Left lung (tissue), 4 donors: ENCODE measurements at regions not wholly inside any gene's neighbourhood (a gene's known extent, or its start where the extent isn't known, plus 50 kb on each side); places are given as distances from the start of the nearest gene placed in this dataset.
"Not testable (repeated sequence)": the region's sequence is repeated elsewhere in the genome, so short reads cannot be mapped to it uniquely, and the experiment has no call there.

ENCODE experiments used
- ATAC-seq: fragments of 200-7000 bp; cut with Tn5 transposase; one replicate; pipeline ENCODE4 v1.9.1; 2020; ENCODE audit warnings: moderate library complexity
- DNase-seq, 4 donors: peaks; one replicate each; pipeline ENCODE4 v3.0.0-alpha.2; 2013 to 2020
- H3K27ac ChIP-seq, 2 donors: fragments of 200-600 bp; sonication (generic) in 1 of 2; one replicate each; pipeline versions ENCODE4 v1.5.0 to v1.8.0; 2020 to 2021
- H3K27me3 ChIP-seq, 2 donors: fragments of 200-600 bp; sonication (generic) in 1 of 2; one replicate each; pipeline versions ENCODE4 v1.5.0 to v1.8.0; 2020 to 2021
- H3K36me3 ChIP-seq, 2 donors: fragments of 200-600 bp; sonication (generic) in 1 of 2; one replicate each; pipeline versions ENCODE4 v1.5.0 to v1.8.0; 2020 to 2021
- H3K4me1 ChIP-seq, 2 donors: fragments of 200-600 bp; one replicate each; pipeline ENCODE4 v1.8.0; 2021
- H3K4me3 ChIP-seq, 2 donors: fragments of 200-600 bp; sonication (generic) in 1 of 2; one replicate each; pipeline versions ENCODE4 v1.5.0 to v1.8.0; 2020 to 2021; ENCODE audit warnings: mild to moderate bottlenecking in 1 of 2
- H3K9me3 ChIP-seq, 2 donors: fragments of 200-600 bp; sonication (generic) in 1 of 2; one replicate each; pipeline versions ENCODE4 v1.5.0 to v1.8.0; 2020 to 2021
- intact Hi-C, 2 donors: fragments of 100-400 bp; cut with DNase I; formaldehyde crosslinking; loops; one replicate each; pipeline versions ENCODE4 v1.11.2 to v1.14.2; 2022
- TF ChIP-seq, protein P1 (sequence below), 2 donors: fragments of 200-600 bp; sonication (generic) in 1 of 2; IDR thresholded peaks; one replicate each; pipeline versions ENCODE4 v1.5.0 to v1.8.0; 2021; ENCODE audit warnings: antibody characterized with exemption in 2 of 2
- donor health status: DM: no; HTN: yes; CAD: no.
- donor health status: DM: no; HTN: no; CAD: no.

DNA sequence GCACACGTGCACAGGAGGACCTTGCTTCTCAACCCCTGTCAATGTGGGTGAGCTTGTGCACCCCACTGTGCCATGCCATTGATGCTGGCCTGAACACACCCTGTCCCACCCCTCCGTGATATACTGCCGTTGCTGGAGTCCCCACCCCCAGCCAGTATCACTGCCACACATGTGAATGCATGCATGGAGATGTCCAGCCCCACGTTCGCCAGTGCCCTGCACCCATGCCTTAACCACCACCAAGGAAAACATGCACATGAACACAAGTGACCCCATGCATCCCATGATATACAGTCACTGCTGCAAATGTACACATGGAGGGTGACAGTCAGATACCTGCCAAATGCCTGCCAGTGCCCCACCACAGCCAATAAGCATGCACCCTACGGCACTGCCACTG is 692.5 kb upstream of the ZWINT start:
- no peak overlapping the region for H3K4me3 ChIP-seq
- no peaks in the 10 kb centered on the region for H3K4me1 ChIP-seq
- ATAC-seq (no peak), DNase-seq (peak in 1 of 4 donors; percentile 27)
- H3K27ac ChIP-seq, result no peak overlapping the region
- TF ChIP-seq, protein P1, sequence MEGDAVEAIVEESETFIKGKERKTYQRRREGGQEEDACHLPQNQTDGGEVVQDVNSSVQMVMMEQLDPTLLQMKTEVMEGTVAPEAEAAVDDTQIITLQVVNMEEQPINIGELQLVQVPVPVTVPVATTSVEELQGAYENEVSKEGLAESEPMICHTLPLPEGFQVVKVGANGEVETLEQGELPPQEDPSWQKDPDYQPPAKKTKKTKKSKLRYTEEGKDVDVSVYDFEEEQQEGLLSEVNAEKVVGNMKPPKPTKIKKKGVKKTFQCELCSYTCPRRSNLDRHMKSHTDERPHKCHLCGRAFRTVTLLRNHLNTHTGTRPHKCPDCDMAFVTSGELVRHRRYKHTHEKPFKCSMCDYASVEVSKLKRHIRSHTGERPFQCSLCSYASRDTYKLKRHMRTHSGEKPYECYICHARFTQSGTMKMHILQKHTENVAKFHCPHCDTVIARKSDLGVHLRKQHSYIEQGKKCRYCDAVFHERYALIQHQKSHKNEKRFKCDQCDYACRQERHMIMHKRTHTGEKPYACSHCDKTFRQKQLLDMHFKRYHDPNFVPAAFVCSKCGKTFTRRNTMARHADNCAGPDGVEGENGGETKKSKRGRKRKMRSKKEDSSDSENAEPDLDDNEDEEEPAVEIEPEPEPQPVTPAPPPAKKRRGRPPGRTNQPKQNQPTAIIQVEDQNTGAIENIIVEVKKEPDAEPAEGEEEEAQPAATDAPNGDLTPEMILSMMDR (IDR thresholded peaks at IDR 0.05), result no peak
- no peaks in the 10 kb centered on the region for H3K27me3 ChIP-seq
- H3K9me3 ChIP-seq, result peaks cover 0 to 30% of the 10 kb centered on the region in 2 donors
- intact Hi-C loops, result no loop called here
- H3K36me3 ChIP-seq, result no peaks in the 10 kb centered on the region

- H3K9me3 ChIP-seq, result peaks cover 0 to 19% of the 10 kb centered on the region in 2 donors
- no peak overlapping the region for H3K27ac ChIP-seq
- DNase-seq (no peak), ATAC-seq (no peak)
- H3K36me3 ChIP-seq, result no peaks in the 10 kb centered on the region
- intact Hi-C loops, result no loop called here
- TF ChIP-seq, protein P1 (IDR thresholded peaks at IDR 0.05), result no peak
- no peaks in the 10 kb centered on the region for H3K4me1 ChIP-seq
- H3K27me3 ChIP-seq, result no peaks in the 10 kb centered on the region
- no peak overlapping the region for H3K4me3 ChIP-seq
These were observed 688.0 kb upstream of the ZWINT start for GRCh38 chr10:57049096-57049495.

GRCh38 chr10:57038531-57038930 is 677.5 kb upstream of the ZWINT start:
- Histone ChIP-seq H3K27me3 (no peaks in the 10 kb centered on the region), H3K4me3 (no peak overlapping the region), H3K4me1 (no peaks in the 10 kb centered on the region), H3K27ac (no peak overlapping the region), H3K9me3 (no peaks in the 10 kb centered on the region), H3K36me3 (no peaks in the 10 kb centered on the region)
- intact Hi-C loops, result no loop called here
- ATAC-seq (no peak), DNase-seq (peak in 2 of 4 donors; percentile 71 to 76)
- TF ChIP-seq, protein P1 (IDR thresholded peaks at IDR 0.05), result no peak

DNA sequence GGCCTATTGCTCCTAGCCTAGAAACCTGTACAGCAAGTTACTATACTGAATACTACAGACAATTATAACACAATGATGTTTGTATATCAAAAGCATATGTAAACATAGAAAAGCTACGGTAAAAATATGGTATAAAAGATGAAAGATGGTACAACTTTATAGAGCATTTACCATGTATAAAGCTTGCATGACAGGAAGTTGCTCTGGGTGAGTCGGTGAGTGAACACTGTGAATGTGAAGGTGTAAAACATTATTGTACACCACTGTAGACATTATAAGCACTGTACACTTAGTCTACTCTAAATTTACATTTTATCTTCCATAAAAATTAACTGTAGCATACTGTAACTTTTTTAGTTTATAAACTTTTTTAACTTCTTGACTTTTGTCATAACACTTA is 674.3 kb upstream of the ZWINT start:
- TF ChIP-seq, protein P1 (IDR thresholded peaks at IDR 0.05), result no peak
- ATAC-seq (no peak), DNase-seq (no peak)
- intact Hi-C loops, result no loop called here
- Histone ChIP-seq H3K9me3 (peaks cover 0 to 23% of the 10 kb centered on the region in 2 donors), H3K27ac (no peak overlapping the region), H3K4me1 (no peaks in the 10 kb centered on the region), H3K36me3 (no peaks in the 10 kb centered on the region), H3K27me3 (no peaks in the 10 kb centered on the region), H3K4me3 (no peak overlapping the region)

DNA sequence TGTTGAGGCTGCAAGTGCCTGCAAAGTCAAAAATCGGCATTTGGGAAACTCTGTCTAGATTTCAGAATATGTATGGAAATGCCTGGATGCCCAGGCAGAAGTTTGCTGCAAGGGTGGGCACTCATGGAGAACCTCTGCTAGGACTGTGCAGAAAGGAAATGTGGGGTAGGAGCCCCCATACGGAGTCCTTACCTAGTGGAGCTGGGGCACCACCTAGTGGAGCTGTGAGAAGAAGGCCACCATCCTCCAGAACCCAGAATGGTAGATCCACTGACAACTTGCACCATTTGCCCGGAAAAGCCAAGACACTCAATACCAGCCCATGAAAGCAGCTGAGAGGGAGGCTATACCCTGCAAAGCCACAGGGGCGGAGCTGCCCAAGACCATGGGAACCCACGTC is 671.2 kb upstream of the ZWINT start:
- H3K9me3 ChIP-seq, result peaks cover 0 to 28% of the 10 kb centered on the region in 2 donors
- H3K27ac ChIP-seq, H3K27me3 ChIP-seq, H3K4me3 ChIP-seq, DNase-seq, H3K36me3 ChIP-seq, intact Hi-C loops, H3K4me1 ChIP-seq, ATAC-seq: not testable (repeated sequence)

- ATAC-seq, result no peak
- intact Hi-C loops, result no loop called here
These were observed 670.3 kb upstream of the ZWINT start for GRCh38 chr10:57031346-57031745.

More at GRCh38 chr10:57031346-57031745, 670.3 kb upstream of the ZWINT start:
- Histone ChIP-seq H3K36me3 (no peaks in the 10 kb centered on the region), H3K4me3 (no peak overlapping the region), H3K27ac (no peak overlapping the region), H3K9me3 (peaks cover 0 to 28% of the 10 kb centered on the region in 2 donors), H3K27me3 (no peaks in the 10 kb centered on the region), H3K4me1 (no peaks in the 10 kb centered on the region)
- DNase-seq, result no peak
- TF ChIP-seq, protein P1 (IDR thresholded peaks at IDR 0.05), result no peak
